ENCODE measurements at regions not wholly inside any gene's neighbourhood (a gene's known extent, or its start where the extent isn't known, plus 50 kb on each side); places are given as distances from the start of the nearest gene placed in this dataset.

DNA sequence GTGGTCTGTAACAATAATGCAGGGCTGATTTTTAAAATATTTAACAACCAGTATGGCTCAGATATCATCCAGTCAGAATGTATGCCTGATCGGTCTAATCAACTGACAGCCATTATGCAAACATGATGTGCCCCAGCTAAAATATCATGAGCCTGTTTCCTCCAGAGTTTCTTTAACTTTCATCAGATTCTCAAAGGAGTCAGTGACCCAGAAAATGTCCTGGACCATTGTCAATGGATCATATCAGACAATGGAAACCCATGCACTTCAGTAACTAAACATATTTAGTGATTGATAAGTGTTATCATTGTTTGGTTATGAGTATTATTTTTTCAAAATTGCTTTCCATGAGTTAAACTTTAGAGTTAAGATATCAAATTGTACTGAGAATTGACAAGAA, 173.5 kb downstream of the LMBRD1 start:
- TF ChIP-seq POLR2A (IDR thresholded peaks at IDR 0.05; ENCODE audit: low read depth, low read length) (no peak), POLR2AphosphoS5 (IDR thresholded peaks at IDR 0.05; ENCODE audit: low read depth, low read length) (no peak), TAF1 (IDR thresholded peaks at IDR 0.05; ENCODE audit: borderline replicate concordance, low read depth, low read length) (no peak)
- FAIRE-seq (no peak), DNase-seq (ENCODE audit: insufficient read length) (no peak)

DNA sequence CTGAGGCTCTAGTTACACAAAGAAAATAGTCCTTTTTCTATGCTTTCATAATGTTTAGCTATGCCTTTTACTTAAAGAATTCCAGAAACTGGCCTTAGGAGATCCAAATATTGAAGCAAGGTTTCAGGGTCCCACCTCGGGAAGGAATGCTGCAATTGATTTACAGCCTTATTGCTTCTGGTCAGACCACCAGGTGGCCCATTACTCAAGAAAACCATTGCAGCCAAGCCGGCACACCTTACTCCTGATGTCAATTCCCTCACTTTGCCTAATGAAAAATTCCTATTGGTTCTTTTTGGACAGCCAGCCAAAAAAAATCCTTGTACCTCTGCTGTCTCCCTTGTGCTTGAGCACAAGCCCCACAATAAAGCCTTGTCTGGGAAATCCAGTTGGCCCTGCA, 173.9 kb downstream of the LMBRD1 start:
- TF ChIP-seq POLR2AphosphoS5 (IDR thresholded peaks at IDR 0.05; ENCODE audit: low read depth, low read length) (no peak), TAF1 (IDR thresholded peaks at IDR 0.05; ENCODE audit: borderline replicate concordance, low read depth, low read length) (no peak), POLR2A (IDR thresholded peaks at IDR 0.05; ENCODE audit: low read depth, low read length) (no peak)
- FAIRE-seq, result no peak

DNA sequence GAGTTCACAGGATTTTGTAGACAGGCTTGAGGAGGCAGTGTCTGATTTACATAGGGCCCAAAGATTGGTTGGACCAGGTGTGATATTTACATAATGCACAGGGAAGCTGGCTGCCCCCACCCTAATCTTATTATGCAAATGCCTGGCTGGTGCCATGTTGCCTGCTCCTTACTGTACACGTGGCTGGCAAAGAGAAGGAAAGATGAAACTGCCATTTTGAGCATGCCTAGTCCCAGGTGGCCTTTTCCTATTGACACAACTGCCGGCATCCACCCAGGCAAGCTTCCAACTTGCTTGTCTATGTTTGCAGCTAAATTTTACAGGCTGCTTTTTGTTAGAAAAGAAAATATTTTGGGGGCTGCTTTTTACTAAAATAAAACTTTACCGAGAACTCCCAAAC, 174.6 kb downstream of the LMBRD1 start:
- FAIRE-seq, result no peak
- no peak for DNase-seq (ENCODE audit: insufficient read length)
- TF ChIP-seq POLR2AphosphoS5 (IDR thresholded peaks at IDR 0.05; ENCODE audit: low read depth, low read length) (no peak), POLR2A (IDR thresholded peaks at IDR 0.05; ENCODE audit: low read depth, low read length) (no peak), TAF1 (IDR thresholded peaks at IDR 0.05; ENCODE audit: borderline replicate concordance, low read depth, low read length) (no peak)

More for the DNA sequence above, 173.9 kb downstream of the LMBRD1 start:
- DNase-seq (ENCODE audit: insufficient read length), result no peak

DNA sequence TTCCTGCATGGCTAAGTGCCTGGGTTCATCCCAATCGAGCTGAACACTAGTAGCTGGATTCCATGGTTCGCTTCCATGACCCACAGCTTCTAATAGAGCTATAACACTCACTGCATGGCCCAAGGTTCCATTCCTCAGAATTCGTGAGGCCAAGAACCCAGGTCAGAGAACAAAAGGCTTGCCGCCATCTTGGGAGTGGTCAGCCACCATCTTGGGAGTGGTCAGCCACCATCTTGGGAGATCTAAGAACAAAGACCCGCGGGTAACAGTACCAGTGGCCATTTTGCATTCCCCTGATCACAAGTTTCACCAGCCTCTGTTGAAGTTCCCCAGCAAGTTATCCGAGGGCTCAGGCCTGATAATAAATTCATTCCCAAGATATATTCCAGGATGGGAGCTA, 179.6 kb downstream of the LMBRD1 start:
- no peak for FAIRE-seq
- no peak for DNase-seq (ENCODE audit: insufficient read length)
- TF ChIP-seq POLR2A (IDR thresholded peaks at IDR 0.05; ENCODE audit: low read depth, low read length), result no peak
- TF ChIP-seq TAF1 (IDR thresholded peaks at IDR 0.05; ENCODE audit: borderline replicate concordance, low read depth, low read length), result no peak
- no peak for TF ChIP-seq POLR2AphosphoS5 (IDR thresholded peaks at IDR 0.05; ENCODE audit: low read depth, low read length)

DNA sequence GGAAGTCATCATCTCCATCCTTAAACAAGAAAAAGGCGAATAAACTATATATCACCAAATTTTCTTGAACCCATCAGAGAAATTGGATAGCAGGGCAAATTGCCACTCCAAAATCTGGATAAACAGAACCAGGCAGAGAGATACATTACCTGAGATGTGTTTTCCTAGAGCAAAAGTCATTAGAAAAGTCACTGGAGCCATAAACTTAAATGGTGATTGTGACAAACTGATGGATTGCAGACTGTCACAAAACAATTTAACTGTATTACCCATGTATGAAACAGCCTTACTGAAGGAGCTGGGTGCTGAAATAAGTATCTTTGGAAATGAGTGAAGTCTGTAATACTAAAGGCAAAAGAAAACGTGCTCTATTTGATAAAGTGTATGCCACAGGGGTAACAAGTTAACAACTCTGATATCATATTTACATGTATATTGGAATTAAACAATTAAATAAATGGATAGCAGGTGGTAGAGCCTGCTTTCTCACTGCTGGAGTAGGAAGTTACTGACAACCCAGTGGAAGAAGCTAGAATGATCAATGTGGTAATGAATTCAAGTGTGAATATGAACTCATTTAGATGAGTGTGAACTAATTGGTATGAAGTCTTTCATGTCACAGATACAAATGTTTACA, 186.9 kb downstream of the LMBRD1 start:
- no peak for DNase-seq (ENCODE audit: insufficient read length)
- FAIRE-seq, result no peak
- no peak for TF ChIP-seq POLR2A (IDR thresholded peaks at IDR 0.05; ENCODE audit: low read depth, low read length)
- no peak for TF ChIP-seq POLR2AphosphoS5 (IDR thresholded peaks at IDR 0.05; ENCODE audit: low read depth, low read length)
- TF ChIP-seq TAF1 (IDR thresholded peaks at IDR 0.05; ENCODE audit: borderline replicate concordance, low read depth, low read length), result no peak

DNA sequence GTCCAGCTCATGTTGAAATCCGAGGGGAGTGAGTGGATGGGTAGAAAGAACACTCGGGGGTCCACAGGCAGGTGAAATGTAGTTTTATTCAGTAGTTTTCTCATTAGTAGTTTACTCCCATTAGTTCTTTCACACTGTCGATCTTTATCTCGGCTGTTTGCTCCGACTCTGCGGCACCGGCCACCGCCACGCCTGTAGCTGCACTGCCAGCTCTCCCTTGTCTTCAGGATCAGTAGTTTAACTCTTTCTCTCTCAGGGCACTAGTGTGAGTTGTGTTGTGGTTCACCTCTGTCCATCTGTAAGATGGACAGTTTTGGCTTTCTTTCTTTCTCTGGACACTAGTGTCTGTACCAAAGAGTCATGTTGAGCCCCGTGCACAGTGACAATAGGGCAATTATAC, 195.7 kb downstream of the LMBRD1 start:
- TF ChIP-seq POLR2AphosphoS5 (IDR thresholded peaks at IDR 0.05; ENCODE audit: low read depth, low read length), result no peak
- no peak for TF ChIP-seq POLR2A (IDR thresholded peaks at IDR 0.05; ENCODE audit: low read depth, low read length)
- FAIRE-seq (no peak), DNase-seq (ENCODE audit: insufficient read length) (no peak)

DNA sequence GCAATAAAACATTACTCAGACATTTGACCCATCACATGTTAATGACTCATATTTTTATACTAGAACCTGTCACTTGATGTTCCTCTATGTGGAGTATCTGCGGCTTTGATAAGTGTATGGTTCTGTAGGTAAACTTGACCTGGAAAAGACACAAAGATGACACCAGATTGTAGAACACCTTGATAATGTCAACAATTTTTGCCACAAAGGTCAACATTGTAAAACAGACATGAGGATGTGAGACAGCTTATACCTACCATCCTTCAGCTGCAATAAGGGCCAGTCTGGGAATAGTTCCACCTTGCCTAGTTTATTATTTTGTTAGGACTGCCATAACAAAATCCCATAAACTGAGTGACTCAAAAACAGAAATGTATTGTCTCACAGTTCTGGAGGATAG, 202.4 kb downstream of the LMBRD1 start:
- no peak for DNase-seq (ENCODE audit: insufficient read length)
- FAIRE-seq, result no peak
- TF ChIP-seq POLR2A (IDR thresholded peaks at IDR 0.05; ENCODE audit: low read depth, low read length) (no peak), POLR2AphosphoS5 (IDR thresholded peaks at IDR 0.05; ENCODE audit: low read depth, low read length) (no peak), TAF1 (IDR thresholded peaks at IDR 0.05; ENCODE audit: borderline replicate concordance, low read depth, low read length) (no peak)

DNA sequence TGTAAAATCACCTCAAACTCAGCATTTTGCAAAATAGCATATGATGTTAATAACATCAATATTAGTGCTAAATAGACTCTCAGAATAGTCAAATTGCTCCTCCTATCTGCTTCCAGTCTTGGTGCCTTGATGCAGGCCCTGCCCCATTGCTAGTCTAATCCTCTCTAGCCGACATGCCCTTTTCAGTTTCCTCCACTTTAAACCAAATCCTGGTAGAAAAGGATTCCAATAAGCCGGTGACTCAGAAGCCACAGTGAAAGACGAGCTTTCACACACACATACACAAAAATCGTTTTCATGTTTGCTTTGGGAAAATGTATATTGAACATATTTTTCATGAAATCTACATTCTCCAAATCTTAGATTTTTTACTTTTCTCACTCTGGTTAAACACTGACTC, 203.1 kb downstream of the LMBRD1 start:
- DNase-seq (ENCODE audit: insufficient read length) (no peak), FAIRE-seq (no peak)
- TF ChIP-seq POLR2AphosphoS5 (IDR thresholded peaks at IDR 0.05; ENCODE audit: low read depth, low read length) (no peak), TAF1 (IDR thresholded peaks at IDR 0.05; ENCODE audit: borderline replicate concordance, low read depth, low read length) (no peak), POLR2A (IDR thresholded peaks at IDR 0.05; ENCODE audit: low read depth, low read length) (no peak)

DNA sequence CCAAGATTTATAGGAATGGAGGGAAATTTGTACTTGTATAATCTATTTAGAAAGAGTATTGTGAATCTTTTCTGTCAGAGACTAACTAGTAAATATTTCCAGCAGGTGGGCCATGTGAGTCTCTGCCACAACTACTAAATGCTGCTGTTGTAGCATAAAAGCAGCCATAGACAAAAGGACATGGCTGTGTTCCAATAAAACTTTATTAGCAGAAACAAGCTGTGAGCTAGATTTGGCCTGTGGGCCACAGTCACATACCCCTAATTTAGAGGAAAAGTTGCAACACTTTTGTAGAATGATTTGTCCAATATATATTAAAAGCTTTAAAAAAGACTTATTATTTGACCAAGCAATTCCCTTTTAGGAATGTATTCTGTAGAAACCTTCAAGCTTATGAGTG, 207.2 kb downstream of the LMBRD1 start:
- DNase-seq (ENCODE audit: insufficient read length) (no peak), FAIRE-seq (no peak)
- no peak for TF ChIP-seq POLR2AphosphoS5 (IDR thresholded peaks at IDR 0.05; ENCODE audit: low read depth, low read length)
- TF ChIP-seq TAF1 (IDR thresholded peaks at IDR 0.05; ENCODE audit: borderline replicate concordance, low read depth, low read length), result no peak
- no peak for TF ChIP-seq POLR2A (IDR thresholded peaks at IDR 0.05; ENCODE audit: low read depth, low read length)

DNA sequence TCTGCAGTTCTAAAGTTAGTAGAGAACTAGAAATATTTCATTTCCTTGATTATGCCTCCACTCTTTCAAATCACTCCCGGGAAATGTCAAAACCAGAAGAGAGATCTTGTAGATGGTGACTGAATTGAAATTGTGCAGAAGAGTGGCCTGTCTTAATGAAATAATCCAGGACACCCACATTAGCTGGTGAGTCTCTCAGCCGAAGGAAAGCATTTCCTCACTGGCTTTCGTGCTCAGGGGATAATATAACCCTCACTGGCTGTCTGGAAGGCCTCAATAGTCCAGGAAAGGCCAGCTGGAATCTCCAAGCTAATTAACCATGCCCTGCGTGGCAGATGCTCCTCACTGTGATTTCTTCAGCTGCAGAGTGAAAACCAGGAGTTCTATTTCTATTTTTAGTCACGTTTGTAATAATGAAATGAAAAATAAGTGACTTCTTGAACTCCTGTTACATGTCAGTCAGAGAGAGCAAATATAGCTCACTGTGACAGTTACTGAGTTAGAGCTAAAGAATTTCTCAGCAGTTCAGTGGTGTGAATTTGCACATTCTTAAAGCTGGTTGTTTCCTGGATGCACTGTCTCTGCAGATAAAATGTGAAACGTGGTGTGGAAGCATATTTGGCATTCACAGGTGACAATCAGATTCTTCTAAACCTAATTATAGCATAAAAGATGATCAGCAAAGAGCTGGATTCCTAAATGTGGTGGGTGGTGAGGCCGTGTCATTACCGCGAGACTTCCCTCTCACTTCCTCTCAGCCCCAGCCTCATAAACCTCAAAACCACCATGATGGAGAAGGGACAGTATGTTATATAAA, 211.7 kb downstream of the LMBRD1 start:
- TF ChIP-seq TAF1 (IDR thresholded peaks at IDR 0.05; ENCODE audit: borderline replicate concordance, low read depth, low read length) (no peak), POLR2AphosphoS5 (IDR thresholded peaks at IDR 0.05; ENCODE audit: low read depth, low read length) (no peak), POLR2A (IDR thresholded peaks at IDR 0.05; ENCODE audit: low read depth, low read length) (no peak)
- DNase-seq (ENCODE audit: insufficient read length) (peak; percentile 8), FAIRE-seq (peak; percentile 81)

DNA sequence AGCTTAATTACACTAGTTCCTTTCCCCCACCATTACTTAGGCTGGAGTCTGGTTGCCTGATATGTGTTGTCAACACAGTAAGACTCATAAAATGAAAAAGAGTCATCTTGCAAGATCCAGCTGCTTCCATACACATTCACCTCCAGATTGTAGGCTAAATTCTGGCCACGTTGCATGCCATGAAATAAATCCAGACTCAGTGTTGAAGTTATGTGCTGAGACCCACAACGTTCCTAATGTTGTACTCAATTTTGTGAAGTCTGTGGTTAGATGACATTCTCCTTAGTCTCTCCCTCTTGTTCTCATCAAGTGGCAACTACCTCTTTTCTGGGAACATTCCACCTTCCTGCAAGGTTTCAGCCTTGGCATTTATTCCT, 212.3 kb downstream of the LMBRD1 start:
- DNase-seq (ENCODE audit: insufficient read length) (no peak), FAIRE-seq (peak; percentile 21)
- TF ChIP-seq POLR2A (IDR thresholded peaks at IDR 0.05; ENCODE audit: low read depth, low read length), result no peak
- no peak for TF ChIP-seq POLR2AphosphoS5 (IDR thresholded peaks at IDR 0.05; ENCODE audit: low read depth, low read length)
- TF ChIP-seq TAF1 (IDR thresholded peaks at IDR 0.05; ENCODE audit: borderline replicate concordance, low read depth, low read length), result no peak

DNA sequence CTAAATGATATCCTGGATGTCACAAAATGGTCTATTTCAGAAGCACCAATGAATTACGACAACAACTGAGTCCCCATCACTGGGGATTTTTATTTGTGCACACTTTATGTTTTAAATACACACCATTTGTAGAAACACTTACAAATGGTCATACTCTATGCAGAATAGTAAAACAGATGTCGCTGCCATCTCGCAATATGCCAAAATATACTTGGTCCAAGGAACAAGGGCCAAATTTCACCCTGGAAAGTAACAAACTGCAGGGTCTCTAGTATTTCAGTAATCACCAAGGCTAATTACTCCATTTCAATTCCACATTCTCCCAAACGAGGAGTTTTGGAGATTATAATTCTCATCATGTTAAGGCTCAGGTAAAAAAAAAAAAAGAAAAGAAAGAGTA, 215.2 kb downstream of the LMBRD1 start:
- FAIRE-seq (no peak), DNase-seq (ENCODE audit: insufficient read length) (no peak)
- no peak for TF ChIP-seq TAF1 (IDR thresholded peaks at IDR 0.05; ENCODE audit: borderline replicate concordance, low read depth, low read length)
- no peak for TF ChIP-seq POLR2A (IDR thresholded peaks at IDR 0.05; ENCODE audit: low read depth, low read length)
- no peak for TF ChIP-seq POLR2AphosphoS5 (IDR thresholded peaks at IDR 0.05; ENCODE audit: low read depth, low read length)
